ENCODE measurements at regions not wholly inside any gene's neighbourhood (a gene's known extent, or its start where the extent isn't known, plus 50 kb on each side); places are given as distances from the start of the nearest gene placed in this dataset.

GRCh38 chr5:160903076-160903475 lies 51.1 kb upstream of the ATP10B start:
- DNase-seq (ENCODE audit: low read depth): no peak

All from HT1080 (cell line).